PC-9 (cell line): ENCODE measurements at regions not wholly inside any gene's neighbourhood (a gene's known extent, or its start where the extent isn't known, plus 50 kb on each side); places are given as distances from the start of the nearest gene placed in this dataset.

Experiments
- CTCF ChIP-seq: fragments of 200-600 bp; sonication (generic); conservative IDR thresholded peaks from 2 replicates; pipeline ENCODE4 v1.6.1; 2017; ENCODE audit warnings: mixed run types, antibody characterized with exemption, mild to moderate bottlenecking, moderate library complexity
- EZH2 ChIP-seq: fragments of 200-600 bp; sonication (generic); IDR thresholded peaks from 2 replicates; pipeline ENCODE4 v1.8.0; 2017; ENCODE audit warnings: antibody characterized with exemption, low read depth

- no peak for TF ChIP-seq CTCF
- TF ChIP-seq EZH2 = no peak
Observed at GRCh38 chrX:4876268-4876667, 1162.8 kb upstream of the PRKX start.
